Ishikawa (cell line): ENCODE measurements at regions not wholly inside any gene's neighbourhood (a gene's known extent, or its start where the extent isn't known, plus 50 kb on each side); places are given as distances from the start of the nearest gene placed in this dataset.

Experiments
- EP300 ChIP-seq: IDR thresholded peaks from 2 replicates; pipeline ENCODE4 v1.6.1; 2012; ENCODE audit warnings: borderline replicate concordance
- FOXM1 ChIP-seq: IDR thresholded peaks from 2 replicates; pipeline ENCODE4 v1.6.1; 2012; ENCODE audit warnings: low read depth, borderline replicate concordance
- RAD21 ChIP-seq: IDR thresholded peaks from 2 replicates; pipeline ENCODE4 v1.6.1; 2012; ENCODE audit warnings: low read depth
- TCF12 ChIP-seq: IDR thresholded peaks from 2 replicates; pipeline ENCODE4 v1.6.1; 2012; ENCODE audit warnings: low read depth
- TF ChIP-seq, protein P1 (sequence below): IDR thresholded peaks from 2 replicates; pipeline ENCODE4 v1.6.1; 2012

DNA sequence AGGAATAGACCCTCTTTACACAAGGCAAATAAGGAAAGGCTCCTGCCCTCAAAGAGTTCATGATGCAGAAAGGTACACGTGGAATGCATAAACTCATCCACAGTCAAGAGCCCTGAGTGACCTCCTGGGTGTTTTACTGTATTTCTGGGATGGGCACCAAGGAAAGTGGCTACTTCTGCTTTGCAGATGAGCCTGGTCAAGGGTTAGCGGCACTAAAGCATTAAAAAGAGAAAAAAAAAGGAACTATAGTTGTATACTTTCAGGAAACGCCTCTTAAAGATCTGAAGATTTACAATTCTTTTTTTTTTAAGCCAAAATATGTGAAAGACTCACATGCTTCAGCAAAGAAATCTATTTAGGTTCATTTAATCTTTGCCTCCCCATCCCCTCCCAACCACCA lies 366.2 kb upstream of the PDE4D start:
- TF ChIP-seq EP300: no peak
- no peak for TF ChIP-seq TCF12
- TF ChIP-seq, protein P1, sequence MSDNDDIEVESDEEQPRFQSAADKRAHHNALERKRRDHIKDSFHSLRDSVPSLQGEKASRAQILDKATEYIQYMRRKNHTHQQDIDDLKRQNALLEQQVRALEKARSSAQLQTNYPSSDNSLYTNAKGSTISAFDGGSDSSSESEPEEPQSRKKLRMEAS: no peak
- no peak for TF ChIP-seq FOXM1
- TF ChIP-seq RAD21: no peak
